ENCODE measurements at regions not wholly inside any gene's neighbourhood (a gene's known extent, or its start where the extent isn't known, plus 50 kb on each side); places are given as distances from the start of the nearest gene placed in this dataset.

- Histone ChIP-seq H2AK5ac (ENCODE audit: low read length) (no peak overlapping the region), H3K23ac (ENCODE audit: low read length) (no peak overlapping the region), H3K9ac (ENCODE audit: low read length) (no peak overlapping the region), H3K79me1 (ENCODE audit: low read length) (no peaks in the 10 kb centered on the region), H2BK5ac (ENCODE audit: low read length) (no peak overlapping the region), H2BK15ac (replicated peaks; ENCODE audit: low read depth) (no peak overlapping the region), H3K4me2 (ENCODE audit: low read length) (no peak overlapping the region), H3K36me3 (ENCODE audit: control insufficient read depth, insufficient read depth, low read length) (no peaks in the 10 kb centered on the region), H3K27ac (ENCODE audit: low read depth, low read length) (no peak overlapping the region), H3K56ac (ENCODE audit: low read length) (no peak overlapping the region), H3K27me3 (ENCODE audit: insufficient read depth, low read length, poor library complexity) (no peaks in the 10 kb centered on the region), H4K5ac (ENCODE audit: low read length) (no peak overlapping the region), H3K4me1 (ENCODE audit: control insufficient read depth, low read depth, low read length) (no peaks in the 10 kb centered on the region), H3K18ac (ENCODE audit: low read length) (no peak overlapping the region), H3K4ac (ENCODE audit: low read depth, low read length) (no peak overlapping the region), H3K79me2 (ENCODE audit: control insufficient read depth, insufficient read depth, low read length) (no peaks in the 10 kb centered on the region), H4K8ac (ENCODE audit: low read depth, low read length) (no peak overlapping the region), H2BK120ac (ENCODE audit: low read depth, low read length) (no peak overlapping the region), H3K4me3 (ENCODE audit: low read length) (no peak overlapping the region)
- no peak for DNase-seq
- WGBS (ENCODE audit: extremely low coverage, insufficient coverage, low lambda C conversion rate): no CpG with 5 or more reads among the region's 5 CpGs
Observed at GRCh38 chr4:52371841-52372240, 287.3 kb downstream of the USP46 start.

- Histone ChIP-seq H3K4me2 (ENCODE audit: low read length) (no peak overlapping the region), H4K8ac (ENCODE audit: low read depth, low read length) (no peak overlapping the region), H3K4me3 (ENCODE audit: low read length) (no peak overlapping the region), H2BK15ac (replicated peaks; ENCODE audit: low read depth) (no peak overlapping the region), H3K79me1 (ENCODE audit: low read length) (no peaks in the 10 kb centered on the region), H3K56ac (ENCODE audit: low read length) (no peak overlapping the region), H3K9ac (ENCODE audit: low read length) (no peak overlapping the region), H2BK5ac (ENCODE audit: low read length) (no peak overlapping the region), H2BK120ac (ENCODE audit: low read depth, low read length) (no peak overlapping the region), H3K23ac (ENCODE audit: low read length) (no peak overlapping the region), H3K18ac (ENCODE audit: low read length) (no peak overlapping the region), H3K36me3 (ENCODE audit: control insufficient read depth, insufficient read depth, low read length) (no peaks in the 10 kb centered on the region), H4K5ac (ENCODE audit: low read length) (no peak overlapping the region), H3K4me1 (ENCODE audit: control insufficient read depth, low read depth, low read length) (no peaks in the 10 kb centered on the region), H3K4ac (ENCODE audit: low read depth, low read length) (no peak overlapping the region), H2AK5ac (ENCODE audit: low read length) (no peak overlapping the region), H3K79me2 (ENCODE audit: control insufficient read depth, insufficient read depth, low read length) (no peaks in the 10 kb centered on the region), H3K27me3 (ENCODE audit: insufficient read depth, low read length, poor library complexity) (no peaks in the 10 kb centered on the region), H3K27ac (ENCODE audit: low read depth, low read length) (no peak overlapping the region)
- DNase-seq: no peak
Observed at GRCh38 chr4:52372269-52372668, 286.8 kb downstream of the USP46 start.

GRCh38 chr4:52372747-52373146 is 286.4 kb downstream of the USP46 start:
- Histone ChIP-seq H3K79me1 (ENCODE audit: low read length) (no peaks in the 10 kb centered on the region), H2BK120ac (ENCODE audit: low read depth, low read length) (no peak overlapping the region), H3K4me2 (ENCODE audit: low read length) (no peak overlapping the region), H3K18ac (ENCODE audit: low read length) (no peak overlapping the region), H2AK5ac (ENCODE audit: low read length) (no peak overlapping the region), H3K4me1 (ENCODE audit: control insufficient read depth, low read depth, low read length) (peaks cover 2% of the 10 kb centered on the region), H3K4me3 (ENCODE audit: low read length) (no peak overlapping the region), H3K27ac (ENCODE audit: low read depth, low read length) (no peak overlapping the region), H2BK5ac (ENCODE audit: low read length) (no peak overlapping the region), H4K5ac (ENCODE audit: low read length) (no peak overlapping the region), H3K9ac (ENCODE audit: low read length) (no peak overlapping the region), H3K79me2 (ENCODE audit: control insufficient read depth, insufficient read depth, low read length) (no peaks in the 10 kb centered on the region), H3K36me3 (ENCODE audit: control insufficient read depth, insufficient read depth, low read length) (no peaks in the 10 kb centered on the region), H3K27me3 (ENCODE audit: insufficient read depth, low read length, poor library complexity) (no peaks in the 10 kb centered on the region), H3K56ac (ENCODE audit: low read length) (no peak overlapping the region), H4K8ac (ENCODE audit: low read depth, low read length) (no peak overlapping the region), H3K4ac (ENCODE audit: low read depth, low read length) (no peak overlapping the region), H2BK15ac (replicated peaks; ENCODE audit: low read depth) (no peak overlapping the region), H3K23ac (ENCODE audit: low read length) (no peak overlapping the region)
- WGBS (ENCODE audit: extremely low coverage, insufficient coverage, low lambda C conversion rate): no CpG with 5 or more reads among the region's 3 CpGs
- DNase-seq: no peak

GRCh38 chr4:52373650-52374049 is 285.5 kb downstream of the USP46 start:
- Histone ChIP-seq H2AK5ac (ENCODE audit: low read length) (no peak overlapping the region), H3K27me3 (ENCODE audit: insufficient read depth, low read length, poor library complexity) (no peaks in the 10 kb centered on the region)

GRCh38 chr4:52374877-52375276 is 284.2 kb downstream of the USP46 start:
- no peak for DNase-seq
- Histone ChIP-seq H3K79me1 (ENCODE audit: low read length) (no peaks in the 10 kb centered on the region), H3K4ac (ENCODE audit: low read depth, low read length) (no peak overlapping the region), H3K56ac (ENCODE audit: low read length) (peak overlapping the region; percentile 10), H2BK5ac (ENCODE audit: low read length) (no peak overlapping the region), H3K27ac (ENCODE audit: low read depth, low read length) (no peak overlapping the region), H3K23ac (ENCODE audit: low read length) (no peak overlapping the region), H3K9ac (ENCODE audit: low read length) (no peak overlapping the region), H3K79me2 (ENCODE audit: control insufficient read depth, insufficient read depth, low read length) (no peaks in the 10 kb centered on the region), H3K27me3 (ENCODE audit: insufficient read depth, low read length, poor library complexity) (no peaks in the 10 kb centered on the region), H2BK120ac (ENCODE audit: low read depth, low read length) (no peak overlapping the region), H3K18ac (ENCODE audit: low read length) (no peak overlapping the region), H4K5ac (ENCODE audit: low read length) (no peak overlapping the region), H4K8ac (ENCODE audit: low read depth, low read length) (no peak overlapping the region), H3K4me2 (ENCODE audit: low read length) (no peak overlapping the region), H3K4me3 (ENCODE audit: low read length) (no peak overlapping the region), H2BK15ac (replicated peaks; ENCODE audit: low read depth) (no peak overlapping the region), H3K4me1 (ENCODE audit: control insufficient read depth, low read depth, low read length) (peaks cover 2% of the 10 kb centered on the region), H3K36me3 (ENCODE audit: control insufficient read depth, insufficient read depth, low read length) (no peaks in the 10 kb centered on the region), H2AK5ac (ENCODE audit: low read length) (no peak overlapping the region)
- no CpG with 5 or more reads among the region's 4 CpGs for WGBS (ENCODE audit: extremely low coverage, insufficient coverage, low lambda C conversion rate)

More at GRCh38 chr4:52373650-52374049, 285.5 kb downstream of the USP46 start:
- no peak overlapping the region for H3K4me2 ChIP-seq (ENCODE audit: low read length)
- no peak overlapping the region for H3K23ac ChIP-seq (ENCODE audit: low read length)
- H3K4ac ChIP-seq (ENCODE audit: low read depth, low read length): no peak overlapping the region
- H3K4me3 ChIP-seq (ENCODE audit: low read length): no peak overlapping the region
- peaks cover 2% of the 10 kb centered on the region for H3K4me1 ChIP-seq (ENCODE audit: control insufficient read depth, low read depth, low read length)
- no CpG with 5 or more reads among the region's 3 CpGs for WGBS (ENCODE audit: extremely low coverage, insufficient coverage, low lambda C conversion rate)
- H3K27ac ChIP-seq (ENCODE audit: low read depth, low read length): no peak overlapping the region
- no peaks in the 10 kb centered on the region for H3K79me1 ChIP-seq (ENCODE audit: low read length)
- H3K9ac ChIP-seq (ENCODE audit: low read length): no peak overlapping the region
- H3K36me3 ChIP-seq (ENCODE audit: control insufficient read depth, insufficient read depth, low read length): no peaks in the 10 kb centered on the region
- DNase-seq: no peak
- no peak overlapping the region for H4K5ac ChIP-seq (ENCODE audit: low read length)
- H3K79me2 ChIP-seq (ENCODE audit: control insufficient read depth, insufficient read depth, low read length): no peaks in the 10 kb centered on the region
- H2BK5ac ChIP-seq (ENCODE audit: low read length): no peak overlapping the region
- no peak overlapping the region for H2BK15ac ChIP-seq (replicated peaks; ENCODE audit: low read depth)
- no peak overlapping the region for H4K8ac ChIP-seq (ENCODE audit: low read depth, low read length)
- no peak overlapping the region for H2BK120ac ChIP-seq (ENCODE audit: low read depth, low read length)
- no peak overlapping the region for H3K18ac ChIP-seq (ENCODE audit: low read length)
- H3K56ac ChIP-seq (ENCODE audit: low read length): no peak overlapping the region

GRCh38 chr4:52376132-52376704 is 282.9 kb downstream of the USP46 start:
- Histone ChIP-seq H3K27me3 (ENCODE audit: insufficient read depth, low read length, poor library complexity) (no peaks in the 10 kb centered on the region), H3K36me3 (ENCODE audit: control insufficient read depth, insufficient read depth, low read length) (no peaks in the 10 kb centered on the region), H3K79me1 (ENCODE audit: low read length) (no peaks in the 10 kb centered on the region), H4K8ac (ENCODE audit: low read depth, low read length) (no peak overlapping the region), H3K79me2 (ENCODE audit: control insufficient read depth, insufficient read depth, low read length) (no peaks in the 10 kb centered on the region), H3K56ac (ENCODE audit: low read length) (no peak overlapping the region), H2BK120ac (ENCODE audit: low read depth, low read length) (peak overlapping the region; percentile 17), H3K4ac (ENCODE audit: low read depth, low read length) (no peak overlapping the region), H3K27ac (ENCODE audit: low read depth, low read length) (no peak overlapping the region), H3K4me2 (ENCODE audit: low read length) (no peak overlapping the region), H3K4me1 (ENCODE audit: control insufficient read depth, low read depth, low read length) (peaks cover 2% of the 10 kb centered on the region), H3K4me3 (ENCODE audit: low read length) (no peak overlapping the region), H3K18ac (ENCODE audit: low read length) (no peak overlapping the region), H3K9ac (ENCODE audit: low read length) (no peak overlapping the region), H4K5ac (ENCODE audit: low read length) (no peak overlapping the region), H2AK5ac (ENCODE audit: low read length) (no peak overlapping the region), H3K23ac (ENCODE audit: low read length) (no peak overlapping the region), H2BK5ac (ENCODE audit: low read length) (no peak overlapping the region), H2BK15ac (replicated peaks; ENCODE audit: low read depth) (no peak overlapping the region)
- no CpG with 5 or more reads among the region's 7 CpGs for WGBS (ENCODE audit: extremely low coverage, insufficient coverage, low lambda C conversion rate)
- peak; percentile 67 for DNase-seq
